ENCODE measurements at regions not wholly inside any gene's neighbourhood (a gene's known extent, or its start where the extent isn't known, plus 50 kb on each side); places are given as distances from the start of the nearest gene placed in this dataset.

DNA sequence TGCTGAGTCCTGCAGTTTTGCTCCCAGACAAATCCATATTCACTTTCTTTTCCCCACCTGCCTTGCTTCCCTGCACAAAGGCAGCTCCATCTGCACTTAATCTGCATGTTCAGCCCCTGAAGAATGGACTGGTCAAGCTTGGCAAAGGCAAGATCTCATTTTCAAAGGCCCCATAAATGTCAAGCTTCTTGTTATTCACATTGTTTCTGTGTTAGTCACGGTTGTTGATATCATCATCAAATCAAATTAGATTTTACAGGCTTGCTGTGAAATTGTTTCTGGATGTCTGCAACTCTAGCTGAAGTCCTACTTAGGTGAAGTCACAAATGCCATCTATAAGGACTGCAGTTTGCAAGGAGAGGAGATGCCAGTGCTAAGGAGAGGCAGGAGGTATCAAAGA lies 91.0 kb downstream of the GPAM start:
- DNase-seq (ENCODE audit: low read depth in 2 of 3, low spot score in 2 of 3), result no peak

DNA sequence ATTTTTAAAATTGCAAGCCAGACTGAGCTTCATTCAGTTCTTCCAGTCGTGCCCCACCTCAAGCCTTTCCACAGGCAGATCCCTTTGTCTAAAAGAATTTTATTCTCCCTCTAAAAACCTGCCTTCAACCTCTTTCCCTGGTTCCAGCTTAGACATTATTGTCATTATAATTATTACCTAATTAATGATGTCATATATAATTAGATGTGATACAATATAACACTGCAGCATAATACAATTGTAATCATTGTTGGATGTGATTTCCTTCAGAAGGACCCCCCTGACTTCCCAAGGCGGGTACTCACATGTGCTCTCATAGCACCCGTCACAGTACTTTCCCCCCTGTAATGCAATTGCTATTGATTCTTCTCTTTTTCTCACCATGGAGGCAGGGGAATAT lies 88.6 kb downstream of the GPAM start:
- no peak for DNase-seq (ENCODE audit: low read depth in 2 of 3, low spot score in 2 of 3)

DNA sequence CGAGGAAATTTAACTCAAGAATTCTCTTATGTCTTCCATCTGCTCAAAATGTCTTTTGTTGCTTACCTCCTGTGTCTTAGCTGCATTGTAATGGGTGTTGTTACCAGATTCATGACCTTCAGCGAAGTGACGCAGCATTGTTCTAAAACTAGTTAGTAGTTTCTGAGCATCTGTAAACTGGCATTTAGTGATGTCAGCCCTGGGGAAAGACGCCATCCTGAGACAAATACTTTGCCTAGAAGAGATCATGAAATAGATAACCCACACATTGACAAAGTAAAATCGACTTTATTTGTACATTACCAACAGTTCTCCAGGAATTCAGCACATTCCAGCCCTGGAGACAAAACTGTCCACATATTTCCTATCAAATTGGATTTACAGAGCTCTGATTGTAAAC lies 87.8 kb downstream of the GPAM start:
- no peak for DNase-seq (ENCODE audit: low read depth in 2 of 3, low spot score in 2 of 3)

DNA sequence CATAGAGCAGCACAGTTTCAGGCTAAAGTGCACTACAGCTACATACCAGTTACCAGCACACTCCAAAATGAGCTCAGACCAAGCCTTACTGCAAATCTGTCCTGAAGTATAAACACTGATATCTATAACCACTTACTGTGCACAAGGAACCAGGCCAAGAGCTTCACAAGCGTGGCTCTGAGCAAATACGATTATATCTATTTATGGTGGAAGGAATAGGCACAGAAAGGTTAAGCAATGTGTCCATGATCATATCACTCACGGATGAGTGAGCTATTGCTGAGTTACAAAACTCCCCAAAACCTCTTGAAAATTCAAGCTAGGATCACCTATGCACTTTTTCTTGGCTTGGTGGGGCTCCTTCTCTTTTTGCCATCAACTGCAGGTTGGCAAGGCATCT lies 84.9 kb downstream of the GPAM start:
- DNase-seq (ENCODE audit: low read depth in 2 of 3, low spot score in 2 of 3), result no peak
